ENCODE measurements at regions not wholly inside any gene's neighbourhood (a gene's known extent, or its start where the extent isn't known, plus 50 kb on each side); places are given as distances from the start of the nearest gene placed in this dataset.

GRCh38 chr5:74268297-74268696 lies 372.2 kb downstream of the ENC1 start:
- no peak overlapping the region for H2AFZ ChIP-seq (ENCODE audit: low read length)
- H3K27ac ChIP-seq (ENCODE audit: low read depth, low read length), result no peak overlapping the region
- H3K4me2 ChIP-seq (ENCODE audit: insufficient read depth, low read length), result no peak overlapping the region
- no peak overlapping the region for H3K4me3 ChIP-seq (ENCODE audit: insufficient read depth, low read length)
- TF ChIP-seq, protein P1, sequence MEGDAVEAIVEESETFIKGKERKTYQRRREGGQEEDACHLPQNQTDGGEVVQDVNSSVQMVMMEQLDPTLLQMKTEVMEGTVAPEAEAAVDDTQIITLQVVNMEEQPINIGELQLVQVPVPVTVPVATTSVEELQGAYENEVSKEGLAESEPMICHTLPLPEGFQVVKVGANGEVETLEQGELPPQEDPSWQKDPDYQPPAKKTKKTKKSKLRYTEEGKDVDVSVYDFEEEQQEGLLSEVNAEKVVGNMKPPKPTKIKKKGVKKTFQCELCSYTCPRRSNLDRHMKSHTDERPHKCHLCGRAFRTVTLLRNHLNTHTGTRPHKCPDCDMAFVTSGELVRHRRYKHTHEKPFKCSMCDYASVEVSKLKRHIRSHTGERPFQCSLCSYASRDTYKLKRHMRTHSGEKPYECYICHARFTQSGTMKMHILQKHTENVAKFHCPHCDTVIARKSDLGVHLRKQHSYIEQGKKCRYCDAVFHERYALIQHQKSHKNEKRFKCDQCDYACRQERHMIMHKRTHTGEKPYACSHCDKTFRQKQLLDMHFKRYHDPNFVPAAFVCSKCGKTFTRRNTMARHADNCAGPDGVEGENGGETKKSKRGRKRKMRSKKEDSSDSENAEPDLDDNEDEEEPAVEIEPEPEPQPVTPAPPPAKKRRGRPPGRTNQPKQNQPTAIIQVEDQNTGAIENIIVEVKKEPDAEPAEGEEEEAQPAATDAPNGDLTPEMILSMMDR (IDR thresholded peaks at IDR 0.05; ENCODE audit: extremely low read depth, low read depth, low read length), result no peak
- peak; percentile 25 for DNase-seq (ENCODE audit: insufficient read length, low spot score, missing footprints)
- H3K27me3 ChIP-seq (ENCODE audit: insufficient read depth, low read length), result no peaks in the 10 kb centered on the region
- H3K4me1 ChIP-seq (ENCODE audit: insufficient read depth, low read length), result peaks cover 17% of the 10 kb centered on the region
- no peaks in the 10 kb centered on the region for H3K79me2 ChIP-seq (ENCODE audit: insufficient read depth, low read length)
- H3K36me3 ChIP-seq (ENCODE audit: insufficient read depth, low read length), result no peaks in the 10 kb centered on the region
- H3K9me3 ChIP-seq (ENCODE audit: low read depth, low read length), result no peaks in the 10 kb centered on the region
- H4K20me1 ChIP-seq (ENCODE audit: insufficient read depth, low read length), result no peaks in the 10 kb centered on the region

DNA sequence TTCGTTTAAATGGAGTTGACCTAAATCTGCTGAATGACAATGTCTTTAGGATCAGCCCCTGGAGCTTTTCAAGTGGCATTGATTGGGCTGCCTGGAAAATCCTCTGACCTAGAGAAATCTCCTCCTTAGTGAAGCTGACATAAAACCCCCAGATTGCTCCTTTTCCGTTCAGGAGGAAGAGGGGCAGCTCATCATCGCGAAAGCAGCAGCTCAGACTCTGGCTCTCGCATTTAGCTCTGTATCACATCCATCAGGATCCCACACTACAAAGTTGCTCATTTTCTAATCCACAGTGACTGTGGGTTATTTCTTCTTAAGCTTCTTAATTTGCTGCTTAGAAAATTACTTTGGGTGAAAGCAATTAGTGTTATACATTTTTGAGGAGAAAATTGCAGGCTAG lies 373.7 kb downstream of the ENC1 start:
- DNase-seq (ENCODE audit: insufficient read length, low spot score, missing footprints), result no peak
- Histone ChIP-seq H3K4me2 (ENCODE audit: insufficient read depth, low read length) (no peak overlapping the region), H4K20me1 (ENCODE audit: insufficient read depth, low read length) (no peaks in the 10 kb centered on the region), H2AFZ (ENCODE audit: low read length) (no peak overlapping the region), H3K4me3 (ENCODE audit: insufficient read depth, low read length) (no peak overlapping the region), H3K36me3 (ENCODE audit: insufficient read depth, low read length) (no peaks in the 10 kb centered on the region), H3K27me3 (ENCODE audit: insufficient read depth, low read length) (no peaks in the 10 kb centered on the region), H3K9me3 (ENCODE audit: low read depth, low read length) (no peaks in the 10 kb centered on the region), H3K4me1 (ENCODE audit: insufficient read depth, low read length) (peaks cover 3% of the 10 kb centered on the region), H3K27ac (ENCODE audit: low read depth, low read length) (no peak overlapping the region), H3K79me2 (ENCODE audit: insufficient read depth, low read length) (no peaks in the 10 kb centered on the region)
- TF ChIP-seq, protein P1 (IDR thresholded peaks at IDR 0.05; ENCODE audit: extremely low read depth, low read depth, low read length), result no peak

DNA sequence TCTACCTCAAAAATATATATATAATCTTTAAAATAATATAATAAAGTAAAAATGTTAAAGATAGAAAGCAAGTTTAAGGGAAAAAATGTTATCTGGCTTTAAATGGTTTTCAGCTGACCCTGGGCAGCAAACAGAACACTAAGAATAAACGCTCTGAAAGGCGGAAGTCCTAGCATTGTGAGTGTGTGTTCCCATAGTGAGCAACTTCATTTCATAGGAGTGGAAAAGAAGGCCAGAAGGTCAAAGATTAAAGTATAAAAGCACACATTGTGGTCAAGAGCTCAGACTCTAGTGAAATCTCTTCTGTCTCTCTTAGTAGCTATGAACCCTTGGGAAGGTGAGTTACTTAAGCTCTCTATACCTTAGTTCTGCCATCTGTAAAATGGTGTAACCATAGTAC lies 374.4 kb downstream of the ENC1 start:
- H3K79me2 ChIP-seq (ENCODE audit: insufficient read depth, low read length), result no peaks in the 10 kb centered on the region
- TF ChIP-seq, protein P1 (IDR thresholded peaks at IDR 0.05; ENCODE audit: extremely low read depth, low read depth, low read length), result no peak
- no peak overlapping the region for H3K27ac ChIP-seq (ENCODE audit: low read depth, low read length)
- no peak for DNase-seq (ENCODE audit: insufficient read length, low spot score, missing footprints)
- H3K4me1 ChIP-seq (ENCODE audit: insufficient read depth, low read length), result no peaks in the 10 kb centered on the region
- H2AFZ ChIP-seq (ENCODE audit: low read length), result no peak overlapping the region
- H3K36me3 ChIP-seq (ENCODE audit: insufficient read depth, low read length), result no peaks in the 10 kb centered on the region
- no peaks in the 10 kb centered on the region for H3K9me3 ChIP-seq (ENCODE audit: low read depth, low read length)
- H4K20me1 ChIP-seq (ENCODE audit: insufficient read depth, low read length), result no peaks in the 10 kb centered on the region
- no peaks in the 10 kb centered on the region for H3K27me3 ChIP-seq (ENCODE audit: insufficient read depth, low read length)
- H3K4me3 ChIP-seq (ENCODE audit: insufficient read depth, low read length), result no peak overlapping the region
- no peak overlapping the region for H3K4me2 ChIP-seq (ENCODE audit: insufficient read depth, low read length)

GRCh38 chr5:74262544-74263207 lies 377.9 kb downstream of the ENC1 start:
- peak; percentile 13 for DNase-seq (ENCODE audit: insufficient read length, low spot score, missing footprints)
- no peak overlapping the region for H2AFZ ChIP-seq (ENCODE audit: low read length)
- TF ChIP-seq, protein P1 (IDR thresholded peaks at IDR 0.05; ENCODE audit: extremely low read depth, low read depth, low read length), result no peak

More at GRCh38 chr5:74262544-74263207, 377.9 kb downstream of the ENC1 start:
- Histone ChIP-seq H3K9me3 (ENCODE audit: low read depth, low read length) (no peaks in the 10 kb centered on the region), H4K20me1 (ENCODE audit: insufficient read depth, low read length) (no peaks in the 10 kb centered on the region), H3K4me1 (ENCODE audit: insufficient read depth, low read length) (no peaks in the 10 kb centered on the region), H3K36me3 (ENCODE audit: insufficient read depth, low read length) (no peaks in the 10 kb centered on the region), H3K27me3 (ENCODE audit: insufficient read depth, low read length) (no peaks in the 10 kb centered on the region), H3K79me2 (ENCODE audit: insufficient read depth, low read length) (no peaks in the 10 kb centered on the region), H3K4me2 (ENCODE audit: insufficient read depth, low read length) (no peak overlapping the region), H3K4me3 (ENCODE audit: insufficient read depth, low read length) (no peak overlapping the region), H3K27ac (ENCODE audit: low read depth, low read length) (no peak overlapping the region)
